ENCODE measurements at regions not wholly inside any gene's neighbourhood (a gene's known extent, or its start where the extent isn't known, plus 50 kb on each side); places are given as distances from the start of the nearest gene placed in this dataset.

DNA sequence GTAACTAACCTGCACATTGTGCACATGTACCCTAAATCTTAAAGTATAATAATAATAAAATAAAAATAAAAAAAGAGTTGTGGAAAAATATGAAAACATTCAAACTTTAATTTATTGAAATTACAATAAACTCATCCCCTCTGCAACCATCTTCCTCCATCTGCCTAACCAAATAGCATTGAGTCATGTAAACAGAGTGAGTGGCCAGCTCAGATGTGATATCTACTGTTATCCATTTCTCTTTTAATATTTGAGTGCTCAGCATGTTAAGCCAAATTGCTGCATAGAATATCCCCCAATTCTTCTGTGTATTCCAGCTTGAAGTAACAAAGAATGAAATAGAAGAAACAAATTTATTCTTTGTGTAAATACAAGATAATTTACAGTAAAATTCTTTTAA, 124.4 kb upstream of the HMHB1 start:
- no TSS peak for BruUV-seq (replicated peaks)
- Histone ChIP-seq H3K79me2 (ENCODE audit: insufficient read depth, low read length) (no peaks in the 10 kb centered on the region), H4K20me1 (ENCODE audit: insufficient read depth, low read length) (no peaks in the 10 kb centered on the region), H3K9me3 (ENCODE audit: low read length) (no peaks in the 10 kb centered on the region), H3K4me3 (replicated peaks in 1 of 3; ENCODE audit: insufficient read depth in 1 of 3, low read depth in 2 of 3, low read length in 3 of 3) (no peak overlapping the region), H3K9ac (ENCODE audit: insufficient read depth, low read depth, low read length) (no peak overlapping the region), H3K27me3 (ENCODE audit: control insufficient read depth in 1 of 2, insufficient read depth in 2 of 2, low read length in 2 of 2) (no peaks in the 10 kb centered on the region; a peak in 1 of 5 replicates), H3K4me2 (ENCODE audit: low read depth, low read length) (no peak overlapping the region), H2AFZ (ENCODE audit: low read length) (no peak overlapping the region), H3K36me3 (replicated peaks in 1 of 2; ENCODE audit: control insufficient read depth in 1 of 2, insufficient read depth in 2 of 2, low read length in 2 of 2) (no peaks in the 10 kb centered on the region), H3K27ac (ENCODE audit: extremely low read length, insufficient read depth, low read length) (no peak overlapping the region), H3K4me1 (ENCODE audit: insufficient read depth, low read length) (peaks cover 21% of the 10 kb centered on the region)
- TF ChIP-seq, protein P1, sequence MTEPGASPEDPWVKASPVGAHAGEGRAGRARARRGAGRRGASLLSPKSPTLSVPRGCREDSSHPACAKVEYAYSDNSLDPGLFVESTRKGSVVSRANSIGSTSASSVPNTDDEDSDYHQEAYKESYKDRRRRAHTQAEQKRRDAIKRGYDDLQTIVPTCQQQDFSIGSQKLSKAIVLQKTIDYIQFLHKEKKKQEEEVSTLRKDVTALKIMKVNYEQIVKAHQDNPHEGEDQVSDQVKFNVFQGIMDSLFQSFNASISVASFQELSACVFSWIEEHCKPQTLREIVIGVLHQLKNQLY (CRISPR knock-in tag; IDR thresholded peaks at IDR 0.05), result no peak
- TF ChIP-seq, protein P2, sequence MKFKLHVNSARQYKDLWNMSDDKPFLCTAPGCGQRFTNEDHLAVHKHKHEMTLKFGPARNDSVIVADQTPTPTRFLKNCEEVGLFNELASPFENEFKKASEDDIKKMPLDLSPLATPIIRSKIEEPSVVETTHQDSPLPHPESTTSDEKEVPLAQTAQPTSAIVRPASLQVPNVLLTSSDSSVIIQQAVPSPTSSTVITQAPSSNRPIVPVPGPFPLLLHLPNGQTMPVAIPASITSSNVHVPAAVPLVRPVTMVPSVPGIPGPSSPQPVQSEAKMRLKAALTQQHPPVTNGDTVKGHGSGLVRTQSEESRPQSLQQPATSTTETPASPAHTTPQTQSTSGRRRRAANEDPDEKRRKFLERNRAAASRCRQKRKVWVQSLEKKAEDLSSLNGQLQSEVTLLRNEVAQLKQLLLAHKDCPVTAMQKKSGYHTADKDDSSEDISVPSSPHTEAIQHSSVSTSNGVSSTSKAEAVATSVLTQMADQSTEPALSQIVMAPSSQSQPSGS (CRISPR knock-in tag; IDR thresholded peaks at IDR 0.05), result no peak
- TF ChIP-seq NR2F2 (IDR thresholded peaks at IDR 0.05; ENCODE audit: borderline replicate concordance, low read depth) (no peak), MYC (CRISPR knock-in tag; IDR thresholded peaks at IDR 0.05; ENCODE audit: borderline replicate concordance) (no peak), ZNF776 (CRISPR knock-in tag; IDR thresholded peaks at IDR 0.05) (no peak), ZNF678 (CRISPR knock-in tag; IDR thresholded peaks at IDR 0.05) (no peak), NRL (CRISPR knock-in tag; IDR thresholded peaks at IDR 0.05; ENCODE audit: borderline replicate concordance) (no peak), CC2D1A (CRISPR knock-in tag; IDR thresholded peaks at IDR 0.05) (no peak)
- TF ChIP-seq, protein P3, sequence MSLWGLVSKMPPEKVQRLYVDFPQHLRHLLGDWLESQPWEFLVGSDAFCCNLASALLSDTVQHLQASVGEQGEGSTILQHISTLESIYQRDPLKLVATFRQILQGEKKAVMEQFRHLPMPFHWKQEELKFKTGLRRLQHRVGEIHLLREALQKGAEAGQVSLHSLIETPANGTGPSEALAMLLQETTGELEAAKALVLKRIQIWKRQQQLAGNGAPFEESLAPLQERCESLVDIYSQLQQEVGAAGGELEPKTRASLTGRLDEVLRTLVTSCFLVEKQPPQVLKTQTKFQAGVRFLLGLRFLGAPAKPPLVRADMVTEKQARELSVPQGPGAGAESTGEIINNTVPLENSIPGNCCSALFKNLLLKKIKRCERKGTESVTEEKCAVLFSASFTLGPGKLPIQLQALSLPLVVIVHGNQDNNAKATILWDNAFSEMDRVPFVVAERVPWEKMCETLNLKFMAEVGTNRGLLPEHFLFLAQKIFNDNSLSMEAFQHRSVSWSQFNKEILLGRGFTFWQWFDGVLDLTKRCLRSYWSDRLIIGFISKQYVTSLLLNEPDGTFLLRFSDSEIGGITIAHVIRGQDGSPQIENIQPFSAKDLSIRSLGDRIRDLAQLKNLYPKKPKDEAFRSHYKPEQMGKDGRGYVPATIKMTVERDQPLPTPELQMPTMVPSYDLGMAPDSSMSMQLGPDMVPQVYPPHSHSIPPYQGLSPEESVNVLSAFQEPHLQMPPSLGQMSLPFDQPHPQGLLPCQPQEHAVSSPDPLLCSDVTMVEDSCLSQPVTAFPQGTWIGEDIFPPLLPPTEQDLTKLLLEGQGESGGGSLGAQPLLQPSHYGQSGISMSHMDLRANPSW (CRISPR knock-in tag; IDR thresholded peaks at IDR 0.05; ENCODE audit: borderline replicate concordance), result no peak
- FAIRE-seq (no peak), DNase-seq (ENCODE audit: low spot score) (no peak), ATAC-seq (no peak)
- in situ Hi-C loops (cut with HindIII; ENCODE audit: extremely low pct_ligation_motif_present, low pct_unique_long_range_greater_than_20kb) (no loop called here), intact Hi-C loops (cut with micrococcal nuclease; ENCODE audit: unreplicated experiment) (loop anchor here (5.0 to 10.0 kb wide), 3 partner anchors 93 to 763 kb away; partner anchors contain the start of gene NR3C1)
- POLR2A ChIA-PET, result no interaction called here
- CTCF ChIA-PET (ENCODE audit: low intra/inter-chr PET ratio, low total read pairs), result no interaction called here

Data from HepG2 (cell line).